Ascending aorta (tissue), 2 donors: ENCODE measurements at regions not wholly inside any gene's neighbourhood (a gene's known extent, or its start where the extent isn't known, plus 50 kb on each side); places are given as distances from the start of the nearest gene placed in this dataset.

ENCODE experiments used
- DNase-seq, 2 donors: peaks; one replicate each; pipeline ENCODE4 v3.0.0-alpha.2; 2019; ENCODE audit warnings: low spot score in 2 of 2
- H3K27ac ChIP-seq, 2 donors: fragments of 200-600 bp; sonication (generic); one replicate each; pipeline ENCODE4 v1.5.1; 2016 to 2017; ENCODE audit warnings: mild to moderate bottlenecking in 1 of 2
- H3K27me3 ChIP-seq: fragments of 200-600 bp; sonication (generic); one replicate; pipeline ENCODE4 v1.5.1; 2017
- H3K36me3 ChIP-seq, 2 donors: fragments of 200-600 bp; sonication (generic); one replicate each; pipeline ENCODE4 v1.5.1; 2016
- H3K4me1 ChIP-seq, 2 donors: fragments of 200-600 bp; sonication (generic); one replicate each; pipeline ENCODE4 v1.5.1; 2016 to 2017; ENCODE audit warnings: mild to moderate bottlenecking in 1 of 2
- H3K4me3 ChIP-seq, 2 donors: fragments of 200-600 bp; sonication (generic); one replicate each; pipeline ENCODE4 v1.5.1; 2016 to 2017; ENCODE audit warnings: mild to moderate bottlenecking in 1 of 2
- H3K9me3 ChIP-seq, 2 donors: fragments of 200-600 bp; sonication (generic); one replicate each; pipeline ENCODE4 v1.5.1; 2016
- intact Hi-C: fragments of 100-400 bp; cut with DNase I; formaldehyde crosslinking; loops from one replicate; pipeline ENCODE4 v1.15.1; 2023
- TF ChIP-seq, protein P1 (sequence below), 3 experiments: fragments of 200-600 bp in 2 of 3; fragments of 450-650 bp in 1 of 3; sonication (generic) in 2 of 3; IDR thresholded peaks; one replicate each; pipeline ENCODE4 v1.5.1; 2016 to 2019; ENCODE audit warnings: antibody characterized with exemption in 3 of 3, mild to moderate bottlenecking in 1 of 3, moderate library complexity in 1 of 3

DNA sequence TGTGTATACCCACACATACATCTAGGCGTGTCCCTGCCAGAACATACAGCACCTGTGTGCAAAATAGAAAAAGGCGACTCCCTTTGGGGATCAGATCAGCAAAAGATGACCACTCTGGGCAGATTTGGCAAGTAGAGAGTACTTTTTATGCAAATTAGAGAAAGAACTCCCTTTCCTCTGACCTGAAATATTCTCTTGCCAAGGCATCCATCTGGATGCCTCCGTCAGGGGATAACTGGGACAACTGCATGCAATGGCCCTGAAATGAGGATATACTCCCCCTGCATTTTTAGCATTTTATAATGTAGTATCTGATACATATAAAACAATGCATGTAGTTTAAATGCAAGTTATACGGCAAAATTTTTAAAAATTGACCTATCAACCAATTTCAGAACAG, 247.7 kb downstream of the ICOS start:
- no peaks in the 10 kb centered on the region for H3K36me3 ChIP-seq
- H3K4me3 ChIP-seq = no peak overlapping the region
- no peak for DNase-seq
- no peaks in the 10 kb centered on the region for H3K4me1 ChIP-seq
- no peak overlapping the region for H3K27ac ChIP-seq
- H3K9me3 ChIP-seq = no peaks in the 10 kb centered on the region
- H3K27me3 ChIP-seq = no peaks in the 10 kb centered on the region
- intact Hi-C loops = no loop called here
- TF ChIP-seq, protein P1, sequence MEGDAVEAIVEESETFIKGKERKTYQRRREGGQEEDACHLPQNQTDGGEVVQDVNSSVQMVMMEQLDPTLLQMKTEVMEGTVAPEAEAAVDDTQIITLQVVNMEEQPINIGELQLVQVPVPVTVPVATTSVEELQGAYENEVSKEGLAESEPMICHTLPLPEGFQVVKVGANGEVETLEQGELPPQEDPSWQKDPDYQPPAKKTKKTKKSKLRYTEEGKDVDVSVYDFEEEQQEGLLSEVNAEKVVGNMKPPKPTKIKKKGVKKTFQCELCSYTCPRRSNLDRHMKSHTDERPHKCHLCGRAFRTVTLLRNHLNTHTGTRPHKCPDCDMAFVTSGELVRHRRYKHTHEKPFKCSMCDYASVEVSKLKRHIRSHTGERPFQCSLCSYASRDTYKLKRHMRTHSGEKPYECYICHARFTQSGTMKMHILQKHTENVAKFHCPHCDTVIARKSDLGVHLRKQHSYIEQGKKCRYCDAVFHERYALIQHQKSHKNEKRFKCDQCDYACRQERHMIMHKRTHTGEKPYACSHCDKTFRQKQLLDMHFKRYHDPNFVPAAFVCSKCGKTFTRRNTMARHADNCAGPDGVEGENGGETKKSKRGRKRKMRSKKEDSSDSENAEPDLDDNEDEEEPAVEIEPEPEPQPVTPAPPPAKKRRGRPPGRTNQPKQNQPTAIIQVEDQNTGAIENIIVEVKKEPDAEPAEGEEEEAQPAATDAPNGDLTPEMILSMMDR (IDR thresholded peaks at IDR 0.05) = no peak

DNA sequence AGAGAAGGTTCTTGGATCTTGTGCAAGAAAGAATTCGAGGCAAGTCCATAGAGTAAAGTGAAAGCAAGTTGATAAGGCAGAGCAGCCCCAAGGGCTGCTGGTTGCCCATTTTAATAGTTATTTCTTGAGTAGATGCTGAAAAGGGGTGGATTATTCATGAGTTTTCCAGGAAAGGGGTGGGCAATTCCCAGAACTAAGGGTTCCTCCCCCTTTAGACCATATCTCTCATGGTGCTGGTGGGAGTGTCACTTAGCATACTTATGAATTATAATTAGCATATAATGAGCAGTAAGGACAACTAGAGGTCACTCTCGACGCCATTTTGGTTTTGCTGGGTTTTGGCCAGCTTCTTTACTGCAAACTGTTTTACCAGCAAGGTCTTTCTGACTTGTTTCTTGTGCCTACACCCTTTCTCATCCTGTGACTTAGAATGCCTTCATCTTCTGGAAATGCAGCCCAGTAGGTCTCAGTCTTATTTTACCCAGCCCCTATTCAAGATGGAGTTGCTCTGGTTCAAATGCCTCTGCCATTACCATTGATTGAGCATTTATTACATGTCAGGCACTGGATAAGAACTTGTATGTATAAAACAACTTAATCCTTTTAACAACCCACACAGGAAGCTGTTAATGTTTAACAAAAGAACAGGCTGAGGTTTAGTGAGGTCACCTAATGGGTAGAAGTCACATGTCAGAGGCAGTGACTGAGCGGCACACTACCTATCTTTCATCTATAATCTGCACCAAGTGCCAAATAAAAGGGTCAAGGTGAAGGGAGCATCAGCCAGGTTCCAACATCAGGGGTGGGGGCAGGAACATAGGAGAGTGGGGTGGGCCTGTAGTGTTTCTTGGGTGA, 250.9 kb downstream of the ICOS start:
- Histone ChIP-seq H3K27me3 (no peaks in the 10 kb centered on the region), H3K27ac (no peak overlapping the region), H3K36me3 (no peaks in the 10 kb centered on the region), H3K9me3 (no peaks in the 10 kb centered on the region), H3K4me3 (no peak overlapping the region), H3K4me1 (no peaks in the 10 kb centered on the region)
- intact Hi-C loops = no loop called here
- DNase-seq = no peak
- TF ChIP-seq, protein P1 (IDR thresholded peaks at IDR 0.05) = no peak

DNA sequence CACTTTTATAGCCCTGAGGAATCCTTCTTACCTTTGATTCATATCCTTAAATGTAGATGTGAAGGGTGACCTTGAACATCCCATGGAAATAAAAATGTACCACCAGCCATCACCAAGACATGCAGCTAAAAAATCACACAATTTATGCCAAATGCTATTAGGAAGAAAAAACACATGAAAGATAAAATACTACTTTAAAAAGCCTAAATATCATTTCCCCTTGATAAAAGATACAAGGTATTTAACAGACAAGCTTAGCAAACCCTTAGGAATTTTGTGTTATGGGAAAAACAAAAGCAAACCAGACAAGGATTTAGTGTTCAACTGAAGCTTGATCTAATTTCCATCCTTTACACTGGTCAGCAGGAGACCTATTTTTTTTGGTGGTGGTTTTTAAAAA, 255.0 kb downstream of the ICOS start:
- H3K9me3 ChIP-seq = no peaks in the 10 kb centered on the region
- H3K4me3 ChIP-seq = no peak overlapping the region
- H3K27ac ChIP-seq = no peak overlapping the region
- H3K4me1 ChIP-seq = no peaks in the 10 kb centered on the region
- TF ChIP-seq, protein P1 (IDR thresholded peaks at IDR 0.05) = no peak
- no peak for DNase-seq
- H3K27me3 ChIP-seq = no peaks in the 10 kb centered on the region
- no peaks in the 10 kb centered on the region for H3K36me3 ChIP-seq
- intact Hi-C loops = no loop called here

DNA sequence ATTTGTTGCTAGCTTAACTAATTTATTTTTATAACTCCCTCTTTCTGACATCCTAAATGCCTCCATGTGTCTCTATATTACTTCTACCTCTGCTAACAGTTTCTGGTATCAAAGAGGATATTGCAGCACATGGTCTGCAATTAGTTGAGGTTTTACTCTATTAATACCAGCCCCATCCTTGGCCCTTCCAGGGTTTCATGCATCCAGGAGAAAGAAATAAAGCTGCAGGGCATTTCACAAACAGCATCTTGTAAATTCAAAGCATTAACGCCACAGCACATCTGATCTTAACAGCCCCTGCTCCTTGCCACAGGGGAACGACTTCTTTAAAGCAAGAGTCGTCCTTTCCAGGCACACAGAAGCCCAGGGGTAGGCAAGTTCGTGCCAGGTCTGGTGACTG, 258.9 kb downstream of the ICOS start:
- H3K36me3 ChIP-seq = no peaks in the 10 kb centered on the region
- no peak for DNase-seq
- H3K27me3 ChIP-seq = no peaks in the 10 kb centered on the region
- no peaks in the 10 kb centered on the region for H3K9me3 ChIP-seq
- H3K4me1 ChIP-seq = no peaks in the 10 kb centered on the region
- H3K4me3 ChIP-seq = no peak overlapping the region
- TF ChIP-seq, protein P1 (IDR thresholded peaks at IDR 0.05) = no peak
- H3K27ac ChIP-seq = no peak overlapping the region
- intact Hi-C loops = no loop called here

- TF ChIP-seq, protein P1 (IDR thresholded peaks at IDR 0.05) = no peak
- Histone ChIP-seq H3K27me3 (no peaks in the 10 kb centered on the region), H3K9me3 (no peaks in the 10 kb centered on the region), H3K36me3 (no peaks in the 10 kb centered on the region), H3K4me1 (no peaks in the 10 kb centered on the region), H3K27ac (no peak overlapping the region), H3K4me3 (no peak overlapping the region)
- DNase-seq = no peak
- intact Hi-C loops = no loop called here
These were observed 260.9 kb downstream of the ICOS start for GRCh38 chr2:204197336-204198005.
